ENCODE measurements at regions not wholly inside any gene's neighbourhood (a gene's known extent, or its start where the extent isn't known, plus 50 kb on each side); places are given as distances from the start of the nearest gene placed in this dataset.

- Mint-ChIP-seq H3K27me3 (ENCODE audit: low read depth) (no peaks in the 10 kb centered on the region), H3K4me1 (peaks cover 33% of the 10 kb centered on the region), H3K27ac (no peak overlapping the region), H3K9me3 (peaks cover 20% of the 10 kb centered on the region), H3K36me3 (peaks cover 8% of the 10 kb centered on the region), H3K4me3 (no peak overlapping the region)
- no peak for DNase-seq (ENCODE audit: low spot score)
- ChIA-PET CTCF (no interaction called here), POLR2A (no interaction called here)
- ATAC-seq: no peak
- TF ChIP-seq RORB (CRISPR knock-in tag; IDR thresholded peaks at IDR 0.05) (no peak), ETV6 (CRISPR knock-in tag; IDR thresholded peaks at IDR 0.05) (no peak), SMAD4 (CRISPR knock-in tag; IDR thresholded peaks at IDR 0.05) (no peak), ZNF396 (CRISPR knock-in tag; IDR thresholded peaks at IDR 0.05; ENCODE audit: borderline replicate concordance) (no peak), ZNF425 (CRISPR knock-in tag; conservative IDR thresholded peaks at IDR 0.05) (no peak), ZNF512 (CRISPR knock-in tag; IDR thresholded peaks at IDR 0.05; ENCODE audit: borderline replicate concordance) (no peak), ZNF281 (CRISPR knock-in tag; IDR thresholded peaks at IDR 0.05) (no peak), CBFB (CRISPR knock-in tag; IDR thresholded peaks at IDR 0.05; ENCODE audit: low read depth) (no peak), USF1 (CRISPR knock-in tag; IDR thresholded peaks at IDR 0.05) (no peak), ARID4B (CRISPR knock-in tag; IDR thresholded peaks at IDR 0.05; ENCODE audit: borderline replicate concordance) (no peak), E2F1 (CRISPR knock-in tag; IDR thresholded peaks at IDR 0.05) (no peak), CREM (CRISPR knock-in tag; IDR thresholded peaks at IDR 0.05) (no peak), NFYB (CRISPR knock-in tag; conservative IDR thresholded peaks at IDR 0.05; ENCODE audit: low read depth) (no peak), SP1 (CRISPR knock-in tag; conservative IDR thresholded peaks at IDR 0.05) (no peak), PREB (CRISPR knock-in tag; IDR thresholded peaks at IDR 0.05; ENCODE audit: borderline replicate concordance) (no peak)
Observed at GRCh38 chr4:185863946-185864345, 52.0 kb upstream of the SORBS2 start.
